Fibroblast of upper back skin (primary cell): ENCODE measurements at regions not wholly inside any gene's neighbourhood (a gene's known extent, or its start where the extent isn't known, plus 50 kb on each side); places are given as distances from the start of the nearest gene placed in this dataset.

Experiments
- DNase-seq: peaks from one replicate; pipeline ENCODE4 v3.0.0-alpha.2; 2013

GRCh38 chr15:101550124-101550523, 60.6 kb upstream of the PCSK6 start:
- DNase-seq: no peak

- no peak for DNase-seq
Observed at GRCh38 chr15:101549647-101550046, 60.1 kb upstream of the PCSK6 start.

GRCh38 chr15:101547737-101548136, 58.2 kb upstream of the PCSK6 start:
- no peak for DNase-seq

GRCh38 chr15:101545548-101546505, 56.3 kb upstream of the PCSK6 start:
- DNase-seq: no peak

GRCh38 chr15:101544613-101544945, 55.1 kb upstream of the PCSK6 start:
- DNase-seq: no peak

- no peak for DNase-seq
Observed at GRCh38 chr15:101543926-101544612, 54.6 kb upstream of the PCSK6 start.

- no peak for DNase-seq
Observed at GRCh38 chr15:101543431-101543830, 53.9 kb upstream of the PCSK6 start.

GRCh38 chr15:101543026-101543390, 53.5 kb upstream of the PCSK6 start:
- no peak for DNase-seq

GRCh38 chr15:101542306-101543025, 53.0 kb upstream of the PCSK6 start:
- no peak for DNase-seq

- no peak for DNase-seq
Observed at GRCh38 chr15:101541501-101542292, 52.2 kb upstream of the PCSK6 start.

GRCh38 chr15:101540480-101541239, 51.2 kb upstream of the PCSK6 start:
- no peak for DNase-seq

- DNase-seq: no peak
Observed at GRCh38 chr15:101539930-101540329, 50.4 kb upstream of the PCSK6 start.

GRCh38 chr15:101539492-101539891, 50.0 kb upstream of the PCSK6 start:
- no peak for DNase-seq
